ENCODE measurements at regions not wholly inside any gene's neighbourhood (a gene's known extent, or its start where the extent isn't known, plus 50 kb on each side); places are given as distances from the start of the nearest gene placed in this dataset.

- no peak overlapping the region for H3K27ac ChIP-seq
- no peaks in the 10 kb centered on the region for H3K27me3 ChIP-seq
- DNase-seq (no peak), ATAC-seq (no peak)
- no peaks in the 10 kb centered on the region for H3K9me3 ChIP-seq
- intact Hi-C loops (cut with DNase I) = no loop called here
- H3K4me1 ChIP-seq = no peaks in the 10 kb centered on the region
- H3K36me3 ChIP-seq = no peaks in the 10 kb centered on the region
- H3K4me3 ChIP-seq = no peak overlapping the region
- TF ChIP-seq CTCF (IDR thresholded peaks at IDR 0.05) = no peak
Measured at GRCh38 chr16:82527101-82527500, 99.7 kb upstream of the CDH13 start.

GRCh38 chr16:82524976-82525375 is 101.8 kb upstream of the CDH13 start:
- Histone ChIP-seq H3K4me1 (no peaks in the 10 kb centered on the region), H3K27me3 (no peaks in the 10 kb centered on the region), H3K9me3 (no peaks in the 10 kb centered on the region), H3K36me3 (no peaks in the 10 kb centered on the region), H3K4me3 (no peak overlapping the region), H3K27ac (no peak overlapping the region)
- intact Hi-C loops (cut with DNase I) = no loop called here
- no peak for ATAC-seq
- TF ChIP-seq CTCF (IDR thresholded peaks at IDR 0.05) = no peak
- DNase-seq = no peak

- H3K9me3 ChIP-seq = no peaks in the 10 kb centered on the region
- ATAC-seq (no peak), DNase-seq (no peak)
- intact Hi-C loops (cut with DNase I) = no loop called here
- no peaks in the 10 kb centered on the region for H3K4me1 ChIP-seq
- no peaks in the 10 kb centered on the region for H3K27me3 ChIP-seq
- no peaks in the 10 kb centered on the region for H3K36me3 ChIP-seq
- no peak for TF ChIP-seq CTCF (IDR thresholded peaks at IDR 0.05)
- no peak overlapping the region for H3K4me3 ChIP-seq
- H3K27ac ChIP-seq = no peak overlapping the region
Measured at GRCh38 chr16:82523815-82524214, 103.0 kb upstream of the CDH13 start.

- DNase-seq = no peak
- no peak for TF ChIP-seq CTCF (IDR thresholded peaks at IDR 0.05)
- ATAC-seq = no peak
- H3K27ac ChIP-seq = no peak overlapping the region
- no peaks in the 10 kb centered on the region for H3K27me3 ChIP-seq
- H3K4me3 ChIP-seq = no peak overlapping the region
- H3K9me3 ChIP-seq = no peaks in the 10 kb centered on the region
- H3K36me3 ChIP-seq = no peaks in the 10 kb centered on the region
- no peaks in the 10 kb centered on the region for H3K4me1 ChIP-seq
- intact Hi-C loops (cut with DNase I) = no loop called here
Measured at GRCh38 chr16:82522026-82522425, 104.7 kb upstream of the CDH13 start.

GRCh38 chr16:82518811-82519210 is 108.0 kb upstream of the CDH13 start:
- Histone ChIP-seq H3K27me3 (no peaks in the 10 kb centered on the region), H3K4me3 (no peak overlapping the region), H3K36me3 (no peaks in the 10 kb centered on the region), H3K9me3 (no peaks in the 10 kb centered on the region), H3K27ac (no peak overlapping the region), H3K4me1 (no peaks in the 10 kb centered on the region)
- intact Hi-C loops (cut with DNase I) = no loop called here
- DNase-seq (no peak), ATAC-seq (no peak)
- TF ChIP-seq CTCF (IDR thresholded peaks at IDR 0.05) = no peak

GRCh38 chr16:82514262-82514661 is 112.5 kb upstream of the CDH13 start:
- H3K4me3 ChIP-seq = no peak overlapping the region
- no peak for TF ChIP-seq CTCF (IDR thresholded peaks at IDR 0.05)
- no peaks in the 10 kb centered on the region for H3K4me1 ChIP-seq
- no peaks in the 10 kb centered on the region for H3K9me3 ChIP-seq
- DNase-seq = no peak
- no peaks in the 10 kb centered on the region for H3K27me3 ChIP-seq
- intact Hi-C loops (cut with DNase I) = no loop called here
- H3K36me3 ChIP-seq = no peaks in the 10 kb centered on the region
- H3K27ac ChIP-seq = no peak overlapping the region
- no peak for ATAC-seq
